SK-N-SH (cell line): ENCODE measurements at regions not wholly inside any gene's neighbourhood (a gene's known extent, or its start where the extent isn't known, plus 50 kb on each side); places are given as distances from the start of the nearest gene placed in this dataset.

ENCODE experiments used
- EP300 ChIP-seq, 2 experiments: IDR thresholded peaks; 2 replicates each; pipeline versions ENCODE4 v1.4.0 to v1.6.1; 2012; ENCODE audit warnings: borderline replicate concordance in 1 of 2, low read depth in 1 of 2, low read length in 1 of 2
- EZH2phosphoT487 ChIP-seq: fragments of 200-600 bp; sonication (generic); IDR thresholded peaks from 2 replicates; pipeline ENCODE4 v1.6.1; 2017; ENCODE audit warnings: low read depth, mixed run types, mild to moderate bottlenecking, antibody characterized with exemption, moderate library complexity, borderline replicate concordance
- TF ChIP-seq, protein P1 (sequence below): fragments of 200-600 bp; sonication (generic); IDR thresholded peaks from 2 replicates; pipeline ENCODE4 v1.6.1; 2017; ENCODE audit warnings: antibody characterized with exemption, mild to moderate bottlenecking, moderate library complexity

DNA sequence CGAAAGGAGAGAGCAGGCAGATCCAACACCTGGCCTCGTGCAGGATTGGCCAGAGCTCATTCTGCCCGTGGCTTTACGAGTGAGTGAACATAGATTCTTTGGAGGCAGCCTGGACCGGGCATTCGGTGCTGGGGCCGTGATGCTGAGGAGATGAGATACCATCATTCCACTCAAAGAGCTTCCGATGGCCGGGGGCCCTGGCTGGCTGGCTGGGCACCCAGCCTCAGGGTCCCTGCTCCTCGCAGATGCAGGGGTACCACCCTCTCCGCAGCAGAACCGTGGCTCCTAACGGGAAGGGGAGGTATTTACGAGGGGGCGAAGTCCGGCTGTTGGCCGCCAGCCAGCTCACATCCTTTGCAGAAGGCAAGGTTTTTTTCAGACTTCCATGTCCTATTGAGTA is 66.1 kb upstream of the FOXF1 start:
- no peak for TF ChIP-seq EP300 (IDR thresholded peaks at IDR 0.05; ENCODE audit: borderline replicate concordance in 1 of 2, low read depth in 1 of 2, low read length in 1 of 2)
- TF ChIP-seq EZH2phosphoT487: no peak
- TF ChIP-seq, protein P1, sequence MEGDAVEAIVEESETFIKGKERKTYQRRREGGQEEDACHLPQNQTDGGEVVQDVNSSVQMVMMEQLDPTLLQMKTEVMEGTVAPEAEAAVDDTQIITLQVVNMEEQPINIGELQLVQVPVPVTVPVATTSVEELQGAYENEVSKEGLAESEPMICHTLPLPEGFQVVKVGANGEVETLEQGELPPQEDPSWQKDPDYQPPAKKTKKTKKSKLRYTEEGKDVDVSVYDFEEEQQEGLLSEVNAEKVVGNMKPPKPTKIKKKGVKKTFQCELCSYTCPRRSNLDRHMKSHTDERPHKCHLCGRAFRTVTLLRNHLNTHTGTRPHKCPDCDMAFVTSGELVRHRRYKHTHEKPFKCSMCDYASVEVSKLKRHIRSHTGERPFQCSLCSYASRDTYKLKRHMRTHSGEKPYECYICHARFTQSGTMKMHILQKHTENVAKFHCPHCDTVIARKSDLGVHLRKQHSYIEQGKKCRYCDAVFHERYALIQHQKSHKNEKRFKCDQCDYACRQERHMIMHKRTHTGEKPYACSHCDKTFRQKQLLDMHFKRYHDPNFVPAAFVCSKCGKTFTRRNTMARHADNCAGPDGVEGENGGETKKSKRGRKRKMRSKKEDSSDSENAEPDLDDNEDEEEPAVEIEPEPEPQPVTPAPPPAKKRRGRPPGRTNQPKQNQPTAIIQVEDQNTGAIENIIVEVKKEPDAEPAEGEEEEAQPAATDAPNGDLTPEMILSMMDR: no peak
